Choroid plexus epithelial cell (primary cell): ENCODE measurements at regions not wholly inside any gene's neighbourhood (a gene's known extent, or its start where the extent isn't known, plus 50 kb on each side); places are given as distances from the start of the nearest gene placed in this dataset.

Experiments used
- DNase-seq: peaks from one replicate; pipeline ENCODE4 v3.0.0-alpha.2; 2010; ENCODE audit warnings: low read depth
- H3K4me3 ChIP-seq: 2 replicates; pipeline ENCODE4 v1.5.1; 2011; ENCODE audit warnings: low read depth, mild to moderate bottlenecking, control low read depth, low read length, moderate library complexity
- TF ChIP-seq, protein P1 (sequence below): conservative IDR thresholded peaks from 2 replicates; pipeline ENCODE4 v1.5.1; 2011; ENCODE audit warnings: low read depth, mild to moderate bottlenecking, control low read depth, inconsistent platforms, low read length, moderate library complexity

- TF ChIP-seq, protein P1, sequence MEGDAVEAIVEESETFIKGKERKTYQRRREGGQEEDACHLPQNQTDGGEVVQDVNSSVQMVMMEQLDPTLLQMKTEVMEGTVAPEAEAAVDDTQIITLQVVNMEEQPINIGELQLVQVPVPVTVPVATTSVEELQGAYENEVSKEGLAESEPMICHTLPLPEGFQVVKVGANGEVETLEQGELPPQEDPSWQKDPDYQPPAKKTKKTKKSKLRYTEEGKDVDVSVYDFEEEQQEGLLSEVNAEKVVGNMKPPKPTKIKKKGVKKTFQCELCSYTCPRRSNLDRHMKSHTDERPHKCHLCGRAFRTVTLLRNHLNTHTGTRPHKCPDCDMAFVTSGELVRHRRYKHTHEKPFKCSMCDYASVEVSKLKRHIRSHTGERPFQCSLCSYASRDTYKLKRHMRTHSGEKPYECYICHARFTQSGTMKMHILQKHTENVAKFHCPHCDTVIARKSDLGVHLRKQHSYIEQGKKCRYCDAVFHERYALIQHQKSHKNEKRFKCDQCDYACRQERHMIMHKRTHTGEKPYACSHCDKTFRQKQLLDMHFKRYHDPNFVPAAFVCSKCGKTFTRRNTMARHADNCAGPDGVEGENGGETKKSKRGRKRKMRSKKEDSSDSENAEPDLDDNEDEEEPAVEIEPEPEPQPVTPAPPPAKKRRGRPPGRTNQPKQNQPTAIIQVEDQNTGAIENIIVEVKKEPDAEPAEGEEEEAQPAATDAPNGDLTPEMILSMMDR: no peak
- DNase-seq: no peak
- no peak overlapping the region for H3K4me3 ChIP-seq
Observed at GRCh38 chr3:22210693-22211092, 459.7 kb upstream of the ZNF385D start.

DNA sequence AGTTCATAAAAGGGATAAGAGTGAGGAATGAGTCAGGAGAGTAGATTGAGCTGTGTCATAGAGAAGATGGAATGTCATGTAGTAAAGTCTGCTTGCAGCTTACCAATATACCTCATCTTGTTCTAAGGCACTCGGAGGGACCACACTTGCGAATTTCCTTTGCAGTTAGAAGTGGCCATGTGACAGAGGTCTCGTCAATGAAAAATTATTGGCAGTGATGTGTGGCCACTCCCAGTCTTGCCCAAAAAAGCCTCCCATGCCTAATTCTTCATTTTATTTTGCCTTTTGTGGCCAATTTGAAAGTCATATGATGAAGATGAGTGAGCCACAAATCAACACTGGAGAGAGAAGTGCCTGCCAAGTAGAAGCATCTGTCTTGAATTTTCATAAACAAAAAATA lies 465.6 kb upstream of the ZNF385D start:
- H3K4me3 ChIP-seq: no peak overlapping the region
- TF ChIP-seq, protein P1: no peak

GRCh38 chr3:22225161-22225560 lies 474.2 kb upstream of the ZNF385D start:
- H3K4me3 ChIP-seq: no peak overlapping the region
- TF ChIP-seq, protein P1: no peak
- DNase-seq: no peak

More for the DNA sequence above, 465.6 kb upstream of the ZNF385D start:
- no peak for DNase-seq

GRCh38 chr3:22228705-22229104 lies 477.7 kb upstream of the ZNF385D start:
- TF ChIP-seq, protein P1: no peak
- no peak for DNase-seq

GRCh38 chr3:22231061-22231460 lies 480.1 kb upstream of the ZNF385D start:
- TF ChIP-seq, protein P1: no peak
- H3K4me3 ChIP-seq: no peak overlapping the region
- DNase-seq: peak; percentile 76

More at GRCh38 chr3:22228705-22229104, 477.7 kb upstream of the ZNF385D start:
- no peak overlapping the region for H3K4me3 ChIP-seq

GRCh38 chr3:22236490-22237270 lies 485.7 kb upstream of the ZNF385D start:
- DNase-seq: peak; percentile 33
- TF ChIP-seq, protein P1: no peak
- no peak overlapping the region for H3K4me3 ChIP-seq

- DNase-seq: no peak
- no peak overlapping the region for H3K4me3 ChIP-seq
- TF ChIP-seq, protein P1: no peak
Observed at GRCh38 chr3:22239011-22239410, 488.0 kb upstream of the ZNF385D start.
